ENCODE measurements at regions not wholly inside any gene's neighbourhood (a gene's known extent, or its start where the extent isn't known, plus 50 kb on each side); places are given as distances from the start of the nearest gene placed in this dataset.

GRCh38 chr4:58359590-58359989 lies 1249.4 kb upstream of the IGFBP7 start:
- no peak for TF ChIP-seq CTCF (conservative IDR thresholded peaks at IDR 0.05 in 1 of 2, IDR thresholded peaks at IDR 0.05 in 1 of 2; ENCODE audit: extremely low read depth in 1 of 2, insufficient read depth in 1 of 2, low read depth in 1 of 2, low read length in 2 of 2)
- no peak for TF ChIP-seq EZH2 (IDR thresholded peaks at IDR 0.05; ENCODE audit: borderline replicate concordance, low read length)
